Fibroblast of skin of scalp (primary cell): ENCODE measurements at regions not wholly inside any gene's neighbourhood (a gene's known extent, or its start where the extent isn't known, plus 50 kb on each side); places are given as distances from the start of the nearest gene placed in this dataset.
"Not testable (repeated sequence)": the region's sequence is repeated elsewhere in the genome, so short reads cannot be mapped to it uniquely, and the experiment has no call there.

Experiments used
- DNase-seq: peaks from one replicate; pipeline ENCODE4 v3.0.0-alpha.2; 2013

DNA sequence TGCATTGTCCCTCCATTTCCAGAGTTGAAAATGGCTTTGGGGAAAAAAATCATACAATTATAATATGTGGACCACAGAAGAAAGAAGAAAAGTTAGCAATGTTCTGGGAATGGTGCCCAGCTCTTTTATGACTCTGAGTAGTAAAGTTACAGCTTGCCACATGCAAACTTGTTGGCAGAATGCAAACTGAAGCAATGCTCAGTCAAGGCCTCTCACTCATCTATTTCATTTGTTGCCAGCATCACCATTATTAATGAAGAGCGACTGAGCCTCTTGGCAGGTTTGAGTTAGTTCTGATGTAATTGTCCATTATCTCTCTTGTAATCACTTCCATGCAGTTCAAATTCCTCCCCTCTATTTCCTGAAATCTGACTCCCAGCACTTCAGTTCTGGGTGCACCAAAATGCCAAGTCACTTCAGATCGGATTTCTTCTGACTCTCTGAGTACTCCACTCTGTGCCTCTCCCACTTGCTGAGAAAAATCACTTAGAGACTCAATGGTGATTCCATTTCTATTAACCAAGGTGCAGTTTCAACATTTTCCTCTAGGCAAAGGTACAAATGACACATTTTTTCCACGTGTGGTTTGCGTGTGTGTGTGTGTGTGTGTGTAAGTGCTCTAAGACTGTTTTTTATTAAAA lies 154.4 kb upstream of the STMND1 start:
- DNase-seq: peak; percentile 91

DNA sequence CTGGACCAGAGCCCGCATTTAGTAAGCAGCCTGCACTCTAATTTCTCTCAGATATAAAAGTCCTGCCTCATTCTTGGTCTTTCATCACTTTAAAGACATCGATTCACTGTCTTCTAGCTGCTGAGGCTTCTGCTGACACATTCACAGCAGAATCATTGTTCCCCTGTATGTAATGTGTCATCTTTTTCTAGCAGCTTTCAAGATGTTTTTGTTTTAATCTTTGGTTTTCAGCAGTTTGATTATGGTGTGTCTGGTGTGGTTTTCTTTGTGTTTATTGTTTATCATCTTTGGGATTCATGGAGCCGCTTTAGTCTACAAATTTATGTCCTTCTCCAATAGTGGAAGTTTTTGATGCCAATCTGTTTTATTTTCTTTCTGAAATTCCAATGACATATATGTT lies 157.3 kb upstream of the STMND1 start:
- peak; percentile 22 for DNase-seq

DNA sequence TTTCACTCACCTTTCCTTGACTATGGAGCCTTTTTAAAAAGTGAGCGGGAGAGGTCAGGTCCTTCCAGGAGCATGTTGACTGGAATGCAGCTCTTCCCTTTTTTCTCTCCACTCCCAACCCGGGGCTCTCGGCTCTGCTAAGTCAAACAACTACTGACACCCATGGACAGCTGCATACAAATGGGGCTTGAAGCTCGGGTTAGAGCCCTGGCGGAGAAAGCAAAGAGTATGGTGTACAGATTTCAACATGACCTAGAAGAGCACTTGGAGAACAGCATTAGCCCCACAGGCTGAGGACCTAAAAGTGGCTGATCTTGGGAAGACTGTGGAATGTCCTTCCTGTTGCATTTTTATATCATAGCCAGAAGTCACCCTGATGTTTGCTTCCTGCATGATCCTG lies 162.0 kb upstream of the STMND1 start:
- no peak for DNase-seq

DNA sequence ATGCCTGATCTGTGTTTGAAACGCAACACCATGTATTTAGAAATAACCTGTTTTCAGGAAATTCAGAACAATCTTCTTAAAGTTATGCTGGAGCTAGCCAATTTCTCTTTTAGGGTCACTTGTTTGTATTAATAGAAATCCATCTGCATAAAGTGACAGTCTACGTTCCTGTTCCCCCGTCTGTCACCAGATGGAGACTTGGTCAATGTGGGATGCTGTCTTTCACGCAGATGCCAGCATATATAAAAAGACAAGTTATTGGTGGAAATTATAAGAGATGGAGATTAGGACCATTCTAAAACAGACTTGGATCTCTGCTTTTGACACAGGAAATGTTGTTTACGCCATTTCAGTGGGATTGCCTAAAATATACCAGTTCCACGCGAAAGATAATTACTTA lies 162.5 kb upstream of the STMND1 start:
- no peak for DNase-seq

DNA sequence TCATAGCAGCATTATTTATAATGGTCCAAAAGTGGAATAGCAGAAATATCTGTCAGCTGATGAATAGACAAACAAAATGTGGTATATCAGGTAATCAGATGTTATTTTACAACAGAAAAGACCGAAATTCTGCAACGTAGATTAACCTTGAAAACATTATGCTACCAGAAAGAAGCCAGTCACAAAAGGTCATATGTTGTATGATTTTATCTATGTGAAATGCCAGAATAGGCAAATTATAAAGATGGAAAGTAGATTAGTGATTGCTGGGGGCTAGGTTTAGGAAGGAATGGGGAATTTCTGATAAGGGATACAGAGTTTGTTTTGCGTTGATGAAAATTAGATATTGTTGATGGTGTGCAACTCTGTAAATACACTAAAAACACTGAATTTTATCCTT lies 165.0 kb upstream of the STMND1 start:
- DNase-seq: no peak

DNA sequence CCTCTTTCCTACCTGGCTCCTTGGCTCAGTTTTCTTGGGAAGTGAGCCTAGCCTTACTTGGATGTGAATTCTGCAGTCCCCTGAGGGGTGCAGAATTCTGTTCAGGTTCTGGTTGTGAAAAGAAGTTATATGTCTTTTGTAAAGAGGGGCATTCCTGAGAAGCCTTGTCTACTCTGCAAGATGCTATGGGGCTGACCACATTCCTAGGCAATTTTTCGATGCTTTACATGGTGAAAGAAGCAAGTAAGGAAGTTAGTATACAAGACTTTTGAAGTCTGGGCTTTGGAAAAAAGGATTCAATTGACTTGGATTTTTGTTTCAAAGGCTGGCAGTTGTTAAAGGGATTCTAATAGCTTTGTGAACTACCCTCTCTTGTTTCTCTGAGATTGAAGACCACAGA lies 167.9 kb upstream of the STMND1 start:
- DNase-seq: peak; percentile 37

DNA sequence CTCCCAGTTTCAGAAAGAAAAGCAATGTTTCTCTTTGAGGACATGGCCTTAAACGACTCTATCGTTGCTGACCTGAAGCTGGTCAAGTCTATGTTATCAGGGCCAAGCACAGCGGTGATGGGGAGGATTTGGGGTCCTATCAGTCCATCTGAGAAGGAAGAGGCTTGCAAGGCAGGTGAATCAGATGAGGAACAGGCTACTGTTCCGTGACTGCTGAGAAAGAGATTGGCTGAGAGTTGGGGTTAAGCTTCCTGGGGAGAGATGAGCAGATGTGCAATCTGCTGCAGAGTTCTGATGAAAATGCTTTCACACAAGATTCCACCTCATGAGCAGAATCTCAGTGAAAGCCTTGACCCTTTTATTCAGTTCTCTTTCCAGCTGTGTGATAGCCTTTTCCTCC lies 168.3 kb upstream of the STMND1 start:
- DNase-seq: no peak

DNA sequence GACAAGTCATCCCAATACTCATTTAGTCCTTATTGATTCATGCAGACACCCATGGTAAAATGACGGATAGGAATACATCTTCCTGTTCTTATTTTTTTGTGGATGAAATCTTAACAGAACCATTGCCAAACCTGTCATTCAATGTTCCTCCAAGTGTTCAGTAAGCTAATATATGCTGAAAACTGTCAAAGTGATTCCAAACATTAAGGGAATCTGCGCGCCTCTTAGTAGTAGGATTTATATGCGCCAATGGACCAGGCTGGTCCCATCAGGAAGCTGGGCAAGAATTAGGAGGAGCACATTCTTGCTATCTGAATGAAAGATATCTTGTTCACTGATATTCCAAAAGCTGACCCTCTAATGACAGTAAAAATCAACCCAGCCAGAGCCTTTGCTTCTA lies 168.9 kb upstream of the STMND1 start:
- no peak for DNase-seq

DNA sequence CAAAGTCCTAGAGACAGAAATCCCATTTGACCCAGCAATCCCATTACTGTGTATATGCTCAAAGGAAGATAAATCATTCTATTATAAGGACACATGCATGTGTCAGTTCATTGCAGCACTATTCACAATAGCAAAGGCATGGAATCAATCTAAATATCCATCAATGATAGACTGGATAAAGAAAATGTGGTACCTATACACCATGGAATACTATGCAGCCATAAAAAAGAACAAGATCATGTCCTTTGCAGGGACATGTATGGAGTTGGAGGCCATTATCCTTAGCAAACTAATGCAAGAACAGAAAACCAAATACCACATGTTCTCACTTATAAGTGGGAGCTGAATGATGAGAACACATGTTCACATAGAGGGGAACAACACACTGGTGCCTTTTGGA lies 169.8 kb upstream of the ATXN1 start:
- DNase-seq: not testable (repeated sequence)

DNA sequence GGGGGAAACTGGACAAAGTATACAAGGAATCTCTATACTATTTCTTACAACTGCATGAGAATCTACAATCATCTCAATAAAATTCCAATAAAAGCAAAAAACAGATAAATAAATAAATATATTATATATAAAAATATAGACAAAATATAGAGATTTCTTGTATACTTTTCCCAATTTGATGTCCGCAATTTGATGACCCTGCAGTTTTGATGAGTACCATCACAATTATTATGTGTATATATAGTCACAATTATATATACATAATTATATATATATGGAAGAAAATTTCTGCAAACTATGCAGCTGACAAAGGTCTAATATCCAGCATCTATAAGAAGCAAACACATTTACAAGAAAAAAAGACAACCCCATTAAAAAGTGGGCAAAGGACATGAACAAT lies 169.2 kb upstream of the ATXN1 start:
- DNase-seq: no peak

DNA sequence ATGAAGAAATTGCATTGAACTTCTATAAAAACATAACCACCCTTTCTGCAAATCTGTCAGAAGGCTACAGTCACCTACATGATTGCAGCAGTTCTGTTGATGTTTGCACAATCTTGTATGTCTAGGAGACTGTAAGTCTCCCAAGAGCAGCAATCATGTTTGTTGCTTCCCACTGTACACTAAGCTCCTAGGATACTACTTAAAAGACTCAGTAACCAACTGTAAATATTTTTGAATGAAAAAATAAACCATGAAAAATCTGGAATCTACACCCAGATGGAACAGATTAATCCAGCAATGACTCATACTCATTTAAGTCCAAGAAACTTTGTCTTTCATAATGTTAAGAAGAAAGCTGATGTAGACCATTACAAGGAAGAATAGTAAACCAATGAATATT lies 168.5 kb upstream of the ATXN1 start:
- peak; percentile 91 for DNase-seq

DNA sequence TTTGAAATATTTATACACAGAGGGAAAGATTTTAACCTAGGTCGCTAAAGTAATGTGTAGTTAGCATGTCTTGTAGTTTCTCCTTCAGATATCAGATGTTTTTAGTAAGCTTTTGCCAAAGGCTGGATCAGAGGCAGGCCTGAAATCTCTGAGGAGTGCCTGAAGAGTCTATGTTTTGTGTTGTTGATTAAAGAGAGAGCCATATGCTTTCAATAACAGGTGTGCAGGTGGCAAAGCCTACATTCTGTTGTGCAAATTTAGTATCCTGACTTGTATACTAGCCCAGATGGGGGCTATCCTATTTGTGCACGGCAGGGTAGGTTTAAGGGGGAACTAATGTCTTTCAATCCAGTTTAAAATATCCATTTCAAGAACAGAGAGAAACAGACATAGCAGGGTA lies 167.1 kb upstream of the ATXN1 start:
- no peak for DNase-seq

DNA sequence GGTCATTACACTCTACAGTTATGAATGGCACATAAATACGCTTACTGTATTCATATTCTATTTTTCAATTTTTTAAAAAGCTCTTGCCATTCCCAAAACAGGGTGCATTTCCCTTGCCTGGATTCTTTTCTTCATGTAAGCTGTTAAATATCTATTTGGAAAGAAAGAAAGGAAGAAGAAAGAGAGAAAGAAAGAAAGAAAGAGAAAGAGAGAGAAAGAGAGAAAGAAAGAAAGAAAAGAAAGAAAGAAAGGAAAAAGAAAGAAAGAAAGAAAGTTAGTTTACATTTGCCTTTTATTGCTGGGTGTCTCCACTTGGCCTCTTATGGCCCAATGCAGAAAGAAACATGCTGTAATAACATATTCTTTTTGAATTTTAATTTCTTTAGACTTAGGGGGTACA lies 165.9 kb upstream of the ATXN1 start:
- DNase-seq: no peak

DNA sequence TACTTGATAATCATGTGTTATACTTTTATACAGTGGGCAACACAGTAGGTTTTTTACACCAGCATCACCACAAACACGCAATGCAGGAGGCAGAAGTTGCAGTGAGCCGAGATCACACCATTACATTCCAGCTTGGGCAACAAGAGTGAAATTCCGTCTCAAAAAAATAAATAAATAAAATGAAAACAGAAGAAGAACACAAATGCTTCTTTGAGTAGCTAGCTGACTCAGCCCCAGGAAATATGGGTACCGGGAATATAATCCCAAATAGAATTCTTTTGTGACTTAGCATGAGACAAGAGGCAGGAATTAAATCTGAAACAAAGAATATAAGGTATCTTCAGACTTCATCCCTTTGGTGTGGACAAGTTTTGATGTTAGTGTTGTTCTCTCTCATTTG lies 164.2 kb upstream of the ATXN1 start:
- peak; percentile 60 for DNase-seq

DNA sequence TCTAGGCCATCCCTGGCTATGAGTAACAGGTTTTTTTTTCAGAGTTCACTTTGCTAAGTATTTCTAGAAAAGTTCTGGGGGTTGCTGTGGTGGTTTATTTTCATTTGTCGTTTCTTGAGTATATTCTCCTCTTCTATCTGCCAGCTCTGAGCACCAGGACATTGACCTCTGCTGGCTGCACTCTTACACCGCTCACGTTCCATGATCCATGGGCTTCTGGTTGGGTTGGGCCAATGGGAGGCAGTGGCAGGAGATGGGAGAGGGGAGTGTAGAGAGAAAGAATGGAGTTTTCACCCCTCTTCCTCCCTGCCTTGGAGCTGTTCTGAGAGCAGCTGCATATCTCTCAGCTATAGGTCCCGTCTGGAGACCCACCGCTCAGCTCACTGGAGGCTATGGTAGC lies 161.0 kb upstream of the ATXN1 start:
- no peak for DNase-seq

DNA sequence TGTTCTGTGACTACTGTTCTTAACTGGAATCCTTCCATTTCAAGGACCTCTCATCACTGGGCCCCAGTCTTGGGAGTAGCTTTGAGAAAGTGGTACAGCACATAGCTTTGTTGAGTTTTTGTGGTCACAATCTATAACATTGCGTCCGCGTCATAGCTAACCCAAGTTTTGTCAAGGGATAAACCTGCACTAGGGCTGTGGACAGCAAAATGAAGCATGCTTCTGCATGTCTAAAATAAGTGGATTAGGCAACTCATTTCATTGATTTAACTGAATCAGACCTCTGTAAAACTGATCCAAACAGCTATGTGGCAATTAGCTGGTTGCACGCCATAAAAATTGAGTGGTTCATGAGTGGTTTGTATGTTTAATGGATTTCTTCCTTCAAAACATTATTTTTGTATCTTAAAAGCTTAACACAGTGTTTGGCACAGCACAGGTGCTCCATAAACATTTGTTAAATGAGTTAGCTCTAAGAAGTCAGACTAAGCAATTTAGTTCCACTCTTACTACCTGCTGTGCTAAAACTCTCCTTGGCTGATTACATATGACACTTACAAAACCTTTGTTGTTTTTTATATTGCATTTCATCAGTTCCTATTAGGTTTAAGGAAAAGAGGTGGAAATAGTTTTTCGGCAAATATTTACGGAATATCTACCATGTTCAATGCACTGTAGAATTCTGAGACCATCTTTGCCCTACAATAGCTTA lies 160.3 kb upstream of the ATXN1 start:
- peak; percentile 17 for DNase-seq

DNA sequence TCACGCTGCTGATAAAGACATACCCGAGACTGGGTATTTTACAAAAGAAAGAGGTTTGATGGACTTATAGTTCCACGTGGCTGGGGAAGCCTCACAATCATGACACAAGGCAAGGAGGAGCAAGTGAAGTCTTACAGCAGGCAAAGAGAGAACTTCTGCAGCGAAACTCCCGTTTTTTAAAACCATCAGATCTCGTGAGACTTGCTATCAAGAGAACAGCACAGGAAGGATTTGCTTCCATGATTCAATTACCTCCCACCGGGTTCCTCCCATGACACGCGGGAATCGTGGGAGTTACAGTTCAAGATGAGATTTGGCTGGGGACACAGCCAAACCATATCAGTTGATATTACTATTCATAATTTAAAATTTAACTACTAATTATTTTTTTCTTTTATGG lies 157.3 kb upstream of the ATXN1 start:
- DNase-seq: no peak

DNA sequence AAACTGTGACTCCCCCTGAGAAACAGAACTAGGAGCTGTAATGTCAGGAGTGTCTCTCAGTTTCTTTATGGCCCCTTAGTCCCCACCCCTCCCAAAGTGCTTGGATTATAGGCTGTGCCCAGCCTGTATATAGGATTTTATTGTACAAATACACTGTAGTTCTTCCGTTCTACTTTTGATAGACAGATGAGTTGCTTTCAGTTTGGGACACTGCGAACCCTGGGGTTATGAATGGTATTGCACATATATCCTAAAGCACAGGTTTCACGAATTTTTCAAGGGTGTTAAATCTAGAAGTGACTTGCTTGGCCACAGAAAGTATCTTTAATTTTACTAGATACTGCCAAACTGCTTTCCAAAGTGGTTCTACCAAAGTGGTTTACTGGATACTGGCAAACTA lies 152.9 kb upstream of the ATXN1 start:
- DNase-seq: no peak

DNA sequence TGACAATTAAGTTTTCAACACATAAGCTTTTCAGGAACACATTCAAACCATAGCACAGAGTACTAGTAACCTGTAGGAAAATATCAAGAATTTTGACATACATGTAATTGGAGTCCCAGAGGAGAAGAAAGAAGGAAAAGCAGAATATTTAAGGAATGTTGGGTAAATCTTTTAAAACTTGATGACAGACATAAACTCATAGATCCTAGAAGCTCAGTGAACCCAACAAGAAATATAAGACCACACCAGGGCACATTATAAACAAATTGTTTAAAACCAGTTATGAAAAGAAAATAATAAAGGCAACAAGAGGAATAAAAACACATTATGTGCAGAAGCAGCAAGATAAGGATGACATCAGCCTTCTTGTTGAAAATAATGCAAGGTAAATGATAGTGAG lies 151.5 kb upstream of the ATXN1 start:
- DNase-seq: no peak

DNA sequence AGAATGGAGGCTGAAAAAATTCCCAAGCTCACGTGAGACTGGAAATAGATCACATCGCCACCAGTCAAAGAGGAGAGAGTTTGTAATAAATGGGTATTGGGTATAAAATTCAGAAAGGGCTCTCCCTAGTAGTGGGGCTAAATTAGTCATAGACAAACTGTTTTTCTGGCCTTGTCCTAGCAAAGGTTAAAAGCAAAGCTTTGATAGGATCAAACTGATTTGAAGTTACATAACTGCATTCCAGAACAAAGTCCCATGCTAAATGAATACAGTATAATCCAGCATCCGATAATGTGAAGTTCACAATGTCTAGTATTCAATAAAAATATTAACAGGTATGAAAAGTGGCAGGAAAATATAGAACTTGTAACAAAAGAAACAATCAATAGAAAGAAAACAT lies 149.8 kb upstream of the ATXN1 start:
- DNase-seq: no peak

DNA sequence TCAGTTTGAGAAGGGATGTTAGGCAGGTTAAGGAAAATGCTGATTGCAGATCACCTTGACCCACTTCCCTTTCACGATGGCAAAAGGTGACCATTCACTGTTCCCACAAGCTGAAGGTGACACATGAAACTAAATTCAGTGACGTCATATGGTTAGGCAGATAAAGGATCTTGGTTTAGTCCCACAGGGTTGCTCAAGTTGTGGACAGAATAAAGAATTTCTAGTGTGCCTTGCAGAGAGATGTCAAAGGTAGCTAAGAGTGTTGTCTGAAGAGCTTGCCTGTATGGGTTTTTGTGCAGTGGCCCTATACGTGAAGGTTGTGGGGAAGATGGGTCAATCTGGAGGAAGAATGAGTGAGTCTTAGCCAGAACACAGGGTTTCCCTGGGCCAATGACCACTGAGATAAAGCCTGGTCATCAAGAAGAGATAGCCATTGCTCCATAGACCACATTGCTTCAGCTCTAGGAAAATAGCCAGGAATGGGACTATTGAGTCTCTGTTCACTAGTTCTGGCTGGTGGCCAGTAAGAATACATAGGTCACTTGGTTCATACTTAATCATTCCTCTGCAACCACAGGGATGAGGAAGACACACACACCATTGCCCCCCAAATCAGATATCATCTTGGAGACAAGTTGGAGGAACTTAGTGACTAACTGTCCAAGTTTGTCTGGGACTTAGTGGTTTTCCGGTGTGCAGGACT lies 148.5 kb upstream of the ATXN1 start:
- DNase-seq: peak; percentile 82

DNA sequence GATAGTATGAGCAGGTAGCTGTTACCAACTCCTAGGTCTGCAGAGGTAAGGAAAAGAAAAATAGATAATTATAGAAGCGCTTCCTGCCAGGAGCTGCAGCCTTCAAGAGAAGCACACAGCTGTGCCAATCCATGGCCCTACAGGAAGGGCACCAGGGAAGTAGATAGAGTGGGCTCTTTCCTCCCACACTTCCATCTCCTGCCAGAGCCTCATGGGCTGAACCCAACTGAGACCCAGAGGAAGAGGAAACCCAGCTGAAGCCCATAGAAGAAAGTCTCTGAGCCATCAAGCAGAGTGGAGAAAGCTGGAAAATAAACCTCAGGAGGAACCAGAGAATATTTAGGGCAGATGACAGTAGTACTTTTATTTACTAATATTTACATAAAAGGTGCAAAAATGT lies 146.7 kb upstream of the ATXN1 start:
- no peak for DNase-seq

DNA sequence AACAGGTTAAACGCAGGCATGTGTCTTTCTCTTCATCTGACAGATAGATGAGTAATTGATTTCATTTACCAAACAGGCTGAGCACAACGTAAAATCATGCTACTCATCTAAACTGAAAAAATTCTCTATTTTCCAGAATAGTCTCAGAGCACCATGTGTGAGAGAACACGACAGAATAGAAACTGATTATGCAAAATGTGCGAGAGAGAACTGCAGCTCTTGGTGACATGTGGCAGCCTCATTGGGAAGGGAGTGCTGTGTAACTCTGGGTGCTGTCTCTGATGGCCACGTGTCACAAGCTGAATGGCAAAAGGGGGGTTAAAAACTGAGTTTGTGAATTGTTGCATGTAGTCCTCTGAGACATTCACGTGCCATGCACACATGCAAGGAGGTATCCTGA lies 143.7 kb upstream of the ATXN1 start:
- DNase-seq: no peak

DNA sequence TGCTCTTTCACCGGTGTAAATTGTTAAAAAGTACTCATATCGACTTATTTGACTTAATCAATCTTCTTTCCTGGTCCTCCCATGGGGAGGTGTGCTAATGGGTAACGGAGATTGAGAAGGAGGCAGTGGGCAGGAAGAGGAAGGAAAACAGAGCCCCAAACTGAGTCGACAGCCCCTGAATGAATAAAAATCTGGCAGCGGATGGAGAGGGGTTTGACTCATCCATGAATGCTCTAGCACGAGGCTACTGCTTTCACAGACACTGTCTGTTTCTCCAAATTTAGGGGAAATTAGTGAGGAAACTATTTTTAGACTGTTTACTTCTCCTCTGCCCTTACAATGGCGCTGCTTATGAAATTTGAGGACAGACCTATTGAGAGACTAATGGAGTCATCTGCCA lies 142.2 kb upstream of the ATXN1 start:
- DNase-seq: peak; percentile 48
